Cerebellar cortex (tissue), 1 donor: ENCODE measurements at regions not wholly inside any gene's neighbourhood (a gene's known extent, or its start where the extent isn't known, plus 50 kb on each side); places are given as distances from the start of the nearest gene placed in this dataset.
"Not testable (repeated sequence)": the region's sequence is repeated elsewhere in the genome, so short reads cannot be mapped to it uniquely, and the experiment has no call there.

ENCODE experiments used
- DNase-seq: peaks from one replicate; pipeline ENCODE4 v3.0.0-alpha.2; 2015; ENCODE audit warnings: low spot score

- DNase-seq, result no peak
Measured at GRCh38 chr5:104845541-104845940, 1283.0 kb upstream of the NUDT12 start.

DNA sequence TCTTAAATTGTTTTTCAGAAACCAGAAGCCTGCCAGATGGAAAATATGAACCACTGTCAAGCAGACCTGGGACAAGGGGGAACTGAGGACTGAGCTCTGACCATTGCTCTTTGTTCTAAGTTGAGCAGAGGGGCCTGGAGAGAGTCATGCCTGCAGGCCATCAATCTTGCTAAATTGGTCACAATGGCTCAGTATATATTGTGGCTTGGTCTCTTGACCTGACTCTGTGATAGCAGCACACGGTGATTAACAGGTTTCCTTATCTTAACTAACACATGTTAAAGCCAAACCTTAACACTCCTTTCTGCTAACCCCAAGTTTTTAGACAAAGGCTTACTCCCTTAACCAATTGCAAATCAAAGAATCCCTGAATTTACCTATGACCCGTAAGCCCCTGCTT is 1281.2 kb upstream of the NUDT12 start:
- DNase-seq, result no peak

- no peak for DNase-seq
Measured at GRCh38 chr5:104840284-104840683, 1277.7 kb upstream of the NUDT12 start.

DNA sequence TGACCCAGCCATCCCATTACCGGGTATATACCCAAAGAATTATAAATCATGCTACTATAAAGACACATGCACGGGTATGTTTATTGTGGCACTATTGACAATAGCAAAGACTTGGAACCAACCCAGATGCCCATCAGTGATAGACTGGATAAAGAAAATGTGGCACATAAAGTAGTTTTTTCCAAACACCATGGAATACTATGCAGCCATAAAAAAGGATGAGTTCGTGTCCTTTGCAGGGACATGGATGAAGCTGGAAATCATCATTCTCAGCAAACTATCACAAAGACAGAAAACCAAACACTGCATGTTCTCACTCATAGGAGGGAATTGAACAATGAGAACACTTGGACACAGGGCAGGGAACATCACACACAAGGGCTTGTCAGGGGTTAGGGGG is 1268.9 kb upstream of the NUDT12 start:
- not testable (repeated sequence) for DNase-seq

DNA sequence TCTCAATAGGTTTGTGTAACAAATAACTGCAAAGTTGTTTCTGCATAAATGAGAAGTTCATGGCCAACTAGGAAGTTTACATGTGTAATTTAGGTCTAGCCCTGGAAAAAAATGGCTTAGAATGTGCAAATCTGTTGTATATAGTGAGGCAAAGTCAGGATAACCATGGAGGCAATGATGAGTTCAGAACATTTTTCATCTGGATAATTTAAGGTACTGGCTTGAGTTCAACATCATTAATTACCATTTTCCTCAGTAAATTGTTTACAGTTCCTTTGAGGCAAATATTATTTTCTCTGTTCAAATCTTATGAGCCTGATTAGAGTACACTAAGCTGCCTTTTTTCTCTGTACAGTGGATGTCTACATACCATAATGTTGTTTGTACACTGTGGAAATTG is 1259.0 kb upstream of the NUDT12 start:
- no peak for DNase-seq

- DNase-seq, result no peak
Measured at GRCh38 chr5:104817127-104817526, 1254.5 kb upstream of the NUDT12 start.

- DNase-seq, result peak; percentile 14
Measured at GRCh38 chr5:104815212-104815611, 1252.6 kb upstream of the NUDT12 start.

DNA sequence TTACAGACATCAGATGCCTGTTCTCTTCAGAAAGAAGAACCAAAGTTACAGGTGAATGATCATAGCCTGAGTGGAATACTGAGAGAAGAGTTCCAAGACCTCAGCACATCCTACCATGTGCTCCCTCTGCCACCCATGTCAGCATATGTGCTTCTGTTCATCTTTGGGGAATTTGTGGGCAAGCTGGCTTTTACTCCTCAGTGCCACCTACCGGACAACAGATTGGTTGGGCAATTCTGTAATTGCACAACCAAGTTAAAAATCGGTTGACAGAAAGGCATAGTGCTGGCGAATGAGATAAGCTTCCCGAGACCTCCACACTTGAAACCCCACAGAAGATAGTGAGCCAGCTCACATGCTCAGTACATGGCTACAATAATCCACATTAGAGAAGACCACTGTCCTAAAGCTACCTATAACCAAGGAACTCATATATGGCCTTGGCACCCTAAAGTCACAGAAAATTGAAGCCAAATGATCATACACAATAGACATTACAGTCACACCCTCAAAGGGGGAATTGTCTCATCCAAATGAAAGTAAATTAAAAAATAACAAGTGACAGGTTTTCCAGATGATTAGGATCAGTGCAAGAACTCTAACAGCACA is 1238.0 kb upstream of the NUDT12 start:
- no peak for DNase-seq

- no peak for DNase-seq
Measured at GRCh38 chr5:104793755-104794080, 1231.1 kb upstream of the NUDT12 start.

DNA sequence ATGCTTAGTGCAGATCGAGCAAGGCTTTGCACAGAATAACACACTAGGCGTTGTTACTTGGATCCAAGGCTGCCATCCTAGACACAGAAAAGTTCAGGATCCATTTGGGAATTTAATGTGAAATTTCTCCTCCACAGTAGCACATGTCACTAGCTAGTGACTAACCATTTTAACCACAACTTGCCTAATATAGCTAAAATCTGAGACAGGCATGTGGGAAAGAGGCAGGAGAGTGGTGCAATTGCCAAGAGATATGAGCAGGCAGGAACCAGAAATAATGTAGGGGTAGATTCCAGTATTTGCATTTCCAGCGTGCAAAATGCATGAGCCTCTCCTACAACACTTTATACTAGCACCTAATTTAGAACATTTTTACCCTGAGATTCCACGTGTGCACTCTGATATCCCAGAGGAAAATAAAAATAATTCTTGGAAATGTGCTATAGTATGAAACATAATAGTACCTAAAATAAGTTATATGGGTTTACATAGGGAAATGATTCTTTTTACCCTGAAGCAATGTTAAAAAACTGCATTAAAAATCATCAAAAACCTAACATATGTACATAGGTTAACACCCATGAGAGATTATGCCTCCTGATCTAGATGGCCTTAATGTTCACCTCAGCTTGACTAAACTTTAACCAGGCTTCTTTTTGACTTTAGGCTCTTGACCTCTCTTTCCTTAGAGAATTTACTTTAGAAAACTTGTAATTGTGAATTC is 1230.6 kb upstream of the NUDT12 start:
- no peak for DNase-seq

DNA sequence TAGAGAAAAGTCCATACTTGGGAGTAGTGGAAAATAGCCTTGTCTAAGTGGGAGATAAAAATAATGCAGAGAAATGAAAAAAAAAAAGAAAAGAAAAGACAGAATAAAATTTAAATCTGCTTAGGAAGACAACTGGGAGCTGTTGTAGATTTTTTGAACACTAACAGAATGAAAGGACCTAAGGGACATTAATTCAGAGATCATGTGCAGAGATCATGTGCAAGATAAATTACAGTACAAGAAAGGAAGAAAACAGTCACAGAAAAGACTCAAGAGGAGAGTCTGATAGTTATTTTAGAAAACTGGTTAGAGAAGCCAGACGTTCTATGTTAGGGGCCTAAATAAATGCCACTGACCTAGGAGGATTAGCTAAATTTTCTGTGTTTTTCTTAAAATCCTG is 1226.8 kb upstream of the NUDT12 start:
- DNase-seq, result no peak

GRCh38 chr5:104785097-104785496 is 1222.5 kb upstream of the NUDT12 start:
- no peak for DNase-seq

- no peak for DNase-seq
Measured at GRCh38 chr5:104774372-104774771, 1211.8 kb upstream of the NUDT12 start.

- DNase-seq, result no peak
Measured at GRCh38 chr5:104764197-104764596, 1201.6 kb upstream of the NUDT12 start.

- no peak for DNase-seq
Measured at GRCh38 chr5:104763216-104763615, 1200.6 kb upstream of the NUDT12 start.

- no peak for DNase-seq
Measured at GRCh38 chr5:104757915-104758314, 1195.3 kb upstream of the NUDT12 start.

DNA sequence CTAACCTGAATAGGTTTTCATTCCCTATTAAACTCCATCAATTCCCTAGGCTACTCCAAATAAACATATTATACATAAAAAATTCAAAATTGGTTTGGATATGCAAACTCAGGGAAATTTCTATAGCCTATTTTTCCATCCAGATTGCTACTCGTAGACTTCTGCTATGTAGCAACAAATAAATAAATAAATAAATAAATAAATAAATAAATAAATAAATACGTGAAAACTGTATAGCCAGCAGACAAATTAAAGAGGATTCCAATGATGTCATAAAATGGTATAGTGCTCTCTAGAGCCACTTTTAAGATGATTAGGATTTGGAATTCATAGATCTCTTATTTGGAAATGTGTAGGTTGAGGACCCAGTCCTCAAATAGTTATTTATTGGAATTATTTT is 1193.2 kb upstream of the NUDT12 start:
- DNase-seq, result no peak

DNA sequence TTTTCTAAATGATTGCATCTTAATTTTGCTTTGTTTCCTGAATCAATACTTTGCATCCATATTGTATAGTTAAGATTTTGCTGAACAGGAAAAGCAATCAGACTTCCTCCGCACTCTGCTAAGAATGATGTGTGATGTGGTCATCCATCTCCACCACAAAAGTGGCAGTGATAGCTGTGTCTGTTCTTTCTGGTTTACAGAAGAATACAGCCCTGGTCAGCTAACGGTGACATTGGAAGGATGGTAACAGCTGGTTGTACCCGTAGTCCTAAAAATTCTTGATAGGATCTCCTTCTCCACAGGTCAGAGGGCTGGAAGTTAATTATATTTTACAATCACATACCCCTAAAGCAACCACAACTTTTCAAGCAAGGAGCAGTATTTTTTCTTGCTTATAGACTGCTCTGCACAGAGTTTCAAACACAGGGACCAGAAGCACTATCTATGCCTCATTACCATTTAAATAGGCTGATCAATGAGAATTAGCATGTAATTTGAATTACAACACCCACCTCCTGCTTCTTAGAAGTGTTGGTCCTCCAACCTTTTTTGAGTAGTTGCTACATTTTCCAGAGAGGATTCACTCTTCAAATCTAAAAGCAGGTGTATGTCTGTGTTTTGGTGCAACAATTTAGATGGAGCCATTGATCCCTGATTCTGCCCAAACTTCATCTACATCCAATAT is 1191.9 kb upstream of the NUDT12 start:
- no peak for DNase-seq

- no peak for DNase-seq
Measured at GRCh38 chr5:104751969-104752368, 1189.4 kb upstream of the NUDT12 start.

DNA sequence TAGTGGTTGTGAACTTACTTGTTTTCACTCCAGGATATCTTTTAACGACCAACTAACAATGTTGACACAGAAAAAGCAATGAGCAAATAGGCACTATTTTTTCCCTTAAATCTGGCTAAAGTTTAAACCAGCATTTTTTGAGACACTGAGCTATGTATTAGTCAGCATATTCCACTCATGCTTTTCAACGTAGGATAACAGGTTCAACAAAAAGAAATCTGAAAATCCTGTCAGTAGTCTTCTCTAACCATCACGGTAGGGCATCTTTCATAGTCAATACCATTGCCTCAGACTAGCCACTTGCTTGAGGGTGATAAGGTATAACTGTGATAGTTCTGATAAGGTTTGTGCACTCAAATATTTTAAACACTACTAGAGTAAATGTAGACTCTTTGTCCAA is 1177.3 kb upstream of the NUDT12 start:
- DNase-seq, result no peak

DNA sequence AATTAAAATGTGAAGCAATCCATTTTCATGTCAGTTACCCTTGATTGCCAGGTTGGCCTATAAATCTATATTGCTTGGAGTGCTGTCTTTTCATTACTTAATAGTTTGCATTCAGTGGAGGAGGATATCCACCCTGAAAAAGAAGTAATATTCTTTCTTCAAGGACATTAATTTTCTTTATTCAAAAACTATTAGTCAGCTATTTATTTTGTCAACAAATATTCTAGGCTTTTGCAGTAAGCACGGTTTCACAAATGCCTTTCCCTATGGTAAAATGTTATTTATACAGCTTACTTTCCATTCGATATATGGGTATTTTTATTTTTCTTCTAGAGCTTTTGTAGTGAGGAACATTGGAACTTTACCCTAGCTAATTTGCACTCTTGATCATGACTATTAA is 1176.9 kb upstream of the NUDT12 start:
- DNase-seq, result no peak

GRCh38 chr5:104736073-104736472 is 1173.5 kb upstream of the NUDT12 start:
- no peak for DNase-seq

- no peak for DNase-seq
Measured at GRCh38 chr5:104734046-104734445, 1171.5 kb upstream of the NUDT12 start.
